Common myeloid progenitor, CD34-positive (primary cell): ENCODE measurements at regions not wholly inside any gene's neighbourhood (a gene's known extent, or its start where the extent isn't known, plus 50 kb on each side); places are given as distances from the start of the nearest gene placed in this dataset.

Experiments used
- CTCF ChIA-PET: fragments of 350-600 bp; sonication (Branson Sonifier 250); formaldehyde crosslinking; loops from one replicate; lab custom pipeline; 2021; ENCODE audit warnings: antibody characterized with exemption; lab: Charles Lee
- POLR2A ChIA-PET: fragments of 350-600 bp; sonication (Branson Sonifier 250); formaldehyde crosslinking; loops from one replicate; lab custom pipeline; 2021; ENCODE audit warnings: antibody characterized with exemption; lab: Charles Lee
- DNase-seq, 3 donors: peaks; one replicate each; pipeline versions ENCODE4 v3.0.0 to v3.0.0-alpha.2; 2013
- H3K27ac ChIP-seq, 2 experiments: 1 replicate in 1 of 2; 2 replicates in 1 of 2; pipeline ENCODE4 v1.7.0; 2013; ENCODE audit warnings: inconsistent platforms in 2 of 2, low read length in 2 of 2, mild to moderate bottlenecking in 2 of 2, low read depth in 1 of 2, moderate library complexity in 1 of 2; ENCODE audit not compliant: severe bottlenecking in 2 of 2, insufficient read depth in 1 of 2, poor library complexity in 1 of 2
- H3K27me3 ChIP-seq, 5 experiments: replicated peaks in 2 of 5; 1 replicate in 3 of 5; 2 replicates in 2 of 5; pipeline versions ENCODE4 v1.6.1 to v1.7.0; 2013; ENCODE audit warnings: low read length in 4 of 5, mild to moderate bottlenecking in 2 of 5, moderate library complexity in 2 of 5, inconsistent platforms in 1 of 5; ENCODE audit not compliant: insufficient read depth in 5 of 5, control insufficient read depth in 4 of 5
- H3K36me3 ChIP-seq, 4 experiments: 1 replicate in 2 of 4; 2 replicates in 2 of 4; pipeline versions ENCODE4 v1.6.1 to v1.7.0; 2013; ENCODE audit warnings: low read length in 3 of 4, control low read depth in 1 of 4, mild to moderate bottlenecking in 1 of 4; ENCODE audit not compliant: control insufficient read depth in 4 of 4, insufficient read depth in 4 of 4
- H3K4me1 ChIP-seq, 4 experiments: 1 replicate in 3 of 4; 2 replicates in 1 of 4; pipeline versions ENCODE4 v1.6.1 to v1.7.1; 2013; ENCODE audit warnings: low read length in 3 of 4, mild to moderate bottlenecking in 3 of 4, control low read depth in 1 of 4, inconsistent platforms in 1 of 4, moderate library complexity in 1 of 4; ENCODE audit not compliant: control insufficient read depth in 4 of 4, insufficient read depth in 4 of 4; ENCODE audit errors: control extremely low read depth in 1 of 4
- H3K4me3 ChIP-seq, 7 experiments: 1 replicate in 4 of 7; 2 replicates in 3 of 7; pipeline versions ENCODE4 v1.5.1 to v1.7.0; 2013; ENCODE audit warnings: mild to moderate bottlenecking in 7 of 7, low read length in 6 of 7, moderate library complexity in 6 of 7, inconsistent platforms in 2 of 7, low read depth in 2 of 7, control low read depth in 1 of 7; ENCODE audit not compliant: insufficient read depth in 4 of 7, control insufficient read depth in 1 of 7; ENCODE audit errors: extremely low read depth in 1 of 7
- H3K9me3 ChIP-seq, 5 experiments: 1 replicate in 4 of 5; 2 replicates in 1 of 5; pipeline versions ENCODE4 v1.6.1 to v1.7.1; 2013; ENCODE audit warnings: low read length in 4 of 5, mild to moderate bottlenecking in 2 of 5, inconsistent platforms in 1 of 5, low read depth in 1 of 5, moderate library complexity in 1 of 5; ENCODE audit not compliant: control insufficient read depth in 4 of 5, insufficient read depth in 2 of 5; ENCODE audit errors: control extremely low read depth in 1 of 5
- WGBS: methylation state at CpG from one replicate; pipeline ENCODE4 v1.1.5; 2013; ENCODE audit not compliant: insufficient coverage; 5-methylcytosine and 5-hydroxymethylcytosine counted together

DNA sequence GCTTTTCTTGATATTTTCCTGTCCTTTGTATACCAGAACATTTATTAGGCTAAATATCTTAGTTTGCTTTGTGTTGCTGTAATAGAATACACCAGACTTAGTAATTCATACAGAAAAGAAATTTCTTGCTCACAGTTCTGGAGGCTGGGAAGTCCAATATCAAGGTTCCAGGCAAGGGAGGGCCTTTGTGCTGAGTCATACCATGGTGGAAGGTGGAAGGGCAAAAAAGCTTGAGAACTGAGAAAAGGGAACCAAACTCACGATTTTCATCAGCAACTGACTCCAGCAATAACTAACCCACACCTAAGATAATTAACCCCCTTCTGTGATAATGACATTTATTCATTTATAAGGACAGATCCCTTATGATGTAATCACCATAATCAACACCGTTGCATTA is 496.9 kb upstream of the SUCLG2 start:
- no peak for DNase-seq
- H3K27ac ChIP-seq, result no peak overlapping the region
- POLR2A ChIA-PET, result no interaction called here
- no peak overlapping the region for H3K4me3 ChIP-seq
- CTCF ChIA-PET, result interaction anchor here (0.6 kb wide), 1 partner anchor 86 kb away, joined by 3 read pairs; no protein-coding TSS in a partner anchor
- H3K9me3 ChIP-seq, result peaks cover 0 to 2% (median 0%) of the 10 kb centered on the region in 5 experiments
- H3K27me3 ChIP-seq, result no peaks in the 10 kb centered on the region
- WGBS, result 100% methylated on average over 1 of the region's 2 CpGs
- no peaks in the 10 kb centered on the region for H3K4me1 ChIP-seq
- H3K36me3 ChIP-seq, result no peaks in the 10 kb centered on the region

DNA sequence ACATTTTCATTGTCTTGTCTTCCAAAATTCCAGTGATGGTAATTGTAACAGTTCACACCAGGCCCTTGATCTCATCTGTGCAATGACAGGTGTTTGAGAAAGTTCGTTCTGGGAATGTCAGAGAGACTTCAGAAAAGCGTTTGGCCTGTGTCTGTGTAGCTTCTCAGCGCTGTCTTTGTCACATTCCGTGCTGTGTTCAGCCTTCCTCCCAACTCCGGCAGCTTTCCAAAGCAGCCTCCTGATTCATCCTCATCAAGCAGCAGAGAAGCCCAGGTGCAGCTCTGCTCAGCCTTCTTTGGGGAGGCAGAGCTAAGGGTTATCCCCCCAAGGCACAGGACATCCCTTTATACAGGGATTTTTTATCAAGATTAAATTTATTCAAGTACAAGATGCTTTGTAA is 494.0 kb upstream of the SUCLG2 start:
- ChIA-PET POLR2A (no interaction called here), CTCF (no interaction called here)
- H3K9me3 ChIP-seq, result peaks cover 0 to 2% (median 0%) of the 10 kb centered on the region in 5 experiments
- 88% methylated on average over 5 of the region's 5 CpGs for WGBS
- DNase-seq, result no peak
- H3K36me3 ChIP-seq, result no peaks in the 10 kb centered on the region
- H3K4me3 ChIP-seq, result no peak overlapping the region
- H3K4me1 ChIP-seq, result no peaks in the 10 kb centered on the region
- no peak overlapping the region for H3K27ac ChIP-seq
- no peaks in the 10 kb centered on the region for H3K27me3 ChIP-seq

DNA sequence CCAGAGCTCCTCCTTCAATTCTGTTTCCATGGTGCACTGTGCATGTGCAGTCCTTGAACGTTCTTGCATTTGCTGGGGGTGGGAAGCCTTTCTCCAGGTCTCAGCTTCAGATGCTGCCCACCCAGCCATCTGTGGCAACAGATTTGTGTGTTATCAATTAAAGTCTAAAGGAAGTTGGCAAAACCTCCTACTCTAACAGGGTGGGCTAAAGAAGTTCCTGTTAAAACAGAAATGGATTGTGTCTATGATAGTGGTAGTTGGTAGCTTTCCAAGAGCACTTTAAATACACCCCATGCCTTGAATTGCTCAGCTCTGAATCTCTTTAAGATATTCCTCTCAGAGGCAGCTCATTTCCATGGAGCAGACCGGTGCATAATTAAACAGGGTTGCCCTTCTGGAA is 488.0 kb upstream of the SUCLG2 start:
- Histone ChIP-seq H3K27ac (no peak overlapping the region), H3K4me3 (no peak overlapping the region), H3K9me3 (no peaks in the 10 kb centered on the region), H3K36me3 (no peaks in the 10 kb centered on the region), H3K4me1 (no peaks in the 10 kb centered on the region), H3K27me3 (no peaks in the 10 kb centered on the region)
- CTCF ChIA-PET, result no interaction called here
- POLR2A ChIA-PET, result no interaction called here
- WGBS, result 80% methylated on average over 2 of the region's 2 CpGs
- DNase-seq, result no peak

DNA sequence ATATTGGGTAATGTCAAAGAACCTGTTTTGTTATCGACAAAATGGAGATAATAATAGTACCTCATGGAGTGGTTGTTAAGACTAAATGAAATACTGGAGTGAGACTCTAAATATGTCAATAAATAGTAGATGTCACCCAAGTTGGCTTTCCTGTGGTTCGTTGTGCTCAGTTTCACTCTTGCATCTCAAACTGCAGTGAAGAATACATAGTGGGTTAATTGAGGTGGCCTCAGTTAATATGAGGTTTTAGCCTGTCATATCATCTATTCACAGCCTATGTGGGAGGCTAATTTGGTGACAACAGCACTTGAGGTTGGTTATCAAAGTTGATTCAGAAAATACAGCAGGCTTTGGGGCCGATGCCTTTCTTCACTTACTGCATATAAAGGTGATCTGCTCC is 485.5 kb upstream of the SUCLG2 start:
- no peak for DNase-seq
- ChIA-PET CTCF (no interaction called here), POLR2A (no interaction called here)
- Histone ChIP-seq H3K4me3 (no peak overlapping the region), H3K4me1 (no peaks in the 10 kb centered on the region), H3K27ac (no peak overlapping the region), H3K36me3 (no peaks in the 10 kb centered on the region), H3K9me3 (no peaks in the 10 kb centered on the region), H3K27me3 (no peaks in the 10 kb centered on the region)
- WGBS, result 100% methylated on average over 1 of the region's 3 CpGs

DNA sequence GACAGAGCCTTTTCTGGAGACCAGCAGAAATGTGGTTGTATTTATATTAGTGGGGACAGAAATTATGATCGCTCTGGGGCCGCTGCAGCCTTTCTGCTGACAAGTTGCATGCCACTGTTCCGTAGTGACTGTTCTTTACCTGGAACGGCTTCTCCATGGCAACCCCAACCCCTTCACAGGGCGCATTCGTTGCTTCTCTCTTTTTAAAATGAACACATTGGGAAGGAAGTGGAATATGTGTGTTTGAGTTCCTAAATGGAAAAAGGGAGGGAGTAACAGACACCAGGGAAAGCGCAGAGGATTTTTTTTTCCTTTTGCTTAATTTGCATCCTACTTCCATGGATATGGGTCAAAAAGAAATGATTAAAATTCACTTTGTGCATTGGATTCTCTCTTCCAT is 482.0 kb upstream of the SUCLG2 start:
- no peaks in the 10 kb centered on the region for H3K27me3 ChIP-seq
- no peaks in the 10 kb centered on the region for H3K9me3 ChIP-seq
- no peaks in the 10 kb centered on the region for H3K4me1 ChIP-seq
- CTCF ChIA-PET, result no interaction called here
- no peak overlapping the region for H3K27ac ChIP-seq
- POLR2A ChIA-PET, result no interaction called here
- no peak overlapping the region for H3K4me3 ChIP-seq
- DNase-seq, result no peak
- no peaks in the 10 kb centered on the region for H3K36me3 ChIP-seq
- 78% methylated on average over 4 of the region's 7 CpGs for WGBS

DNA sequence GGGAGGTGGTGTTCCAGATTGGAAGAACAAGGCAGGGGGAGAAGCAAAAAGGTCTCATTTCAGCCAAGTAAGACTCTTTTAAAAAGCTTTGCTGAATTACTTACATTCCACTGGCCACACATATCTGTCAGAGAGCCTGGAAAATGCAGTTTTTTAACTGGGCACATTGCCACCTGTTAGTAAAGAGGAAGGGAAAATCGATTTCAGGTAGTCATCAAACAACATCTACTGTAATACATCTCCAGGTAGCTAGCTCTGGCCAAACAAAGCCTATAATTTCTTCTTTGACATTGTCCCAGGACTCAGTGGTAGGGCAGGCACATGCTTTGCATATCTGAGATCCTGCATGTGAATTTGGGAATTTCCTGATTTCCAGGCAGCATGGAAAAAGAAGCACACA is 480.7 kb upstream of the SUCLG2 start:
- H3K4me1 ChIP-seq, result no peaks in the 10 kb centered on the region
- H3K4me3 ChIP-seq, result no peak overlapping the region
- no peak overlapping the region for H3K27ac ChIP-seq
- DNase-seq, result no peak
- ChIA-PET CTCF (no interaction called here), POLR2A (no interaction called here)
- no peaks in the 10 kb centered on the region for H3K27me3 ChIP-seq
- no peaks in the 10 kb centered on the region for H3K36me3 ChIP-seq
- no CpG with 5 or more reads among the region's 1 CpG for WGBS
- no peaks in the 10 kb centered on the region for H3K9me3 ChIP-seq

DNA sequence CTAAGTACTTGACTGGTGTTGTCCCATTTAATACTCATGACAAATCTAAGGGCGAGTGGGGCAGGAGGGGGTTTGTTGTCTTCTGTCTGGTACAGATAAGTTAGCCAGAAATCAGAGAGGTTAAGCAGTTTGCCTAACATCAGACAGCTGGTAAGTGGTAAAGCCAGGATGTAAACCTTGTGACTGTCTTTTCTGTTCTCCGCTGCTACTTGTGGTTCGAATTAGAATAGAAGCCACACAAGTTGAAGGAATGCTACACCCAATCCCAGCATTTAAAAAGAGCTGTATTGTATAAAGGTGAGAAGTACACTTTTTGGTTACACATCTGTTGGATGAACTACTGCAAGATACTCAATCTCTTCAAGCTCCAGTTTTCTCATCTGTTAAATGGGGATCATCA is 474.7 kb upstream of the SUCLG2 start:
- no peak for DNase-seq
- WGBS, result 80% methylated on average over 1 of the region's 3 CpGs
- Histone ChIP-seq H3K9me3 (no peaks in the 10 kb centered on the region), H3K4me1 (no peaks in the 10 kb centered on the region), H3K27ac (no peak overlapping the region), H3K4me3 (no peak overlapping the region), H3K27me3 (peaks cover 0 to under 1% (median 0%) of the 10 kb centered on the region in 5 experiments), H3K36me3 (no peaks in the 10 kb centered on the region)
- ChIA-PET POLR2A (no interaction called here), CTCF (interaction anchor here (1.2 kb wide), 1 partner anchor 36 kb away, joined by 3 read pairs; no protein-coding TSS in a partner anchor)
